GM19240 (cell line): ENCODE measurements at regions not wholly inside any gene's neighbourhood (a gene's known extent, or its start where the extent isn't known, plus 50 kb on each side); places are given as distances from the start of the nearest gene placed in this dataset.

Source experiments
- DNase-seq: peaks from one replicate; pipeline ENCODE4 v3.0.0; 2011; ENCODE audit warnings: low spot score; ENCODE audit not compliant: insufficient read length

DNA sequence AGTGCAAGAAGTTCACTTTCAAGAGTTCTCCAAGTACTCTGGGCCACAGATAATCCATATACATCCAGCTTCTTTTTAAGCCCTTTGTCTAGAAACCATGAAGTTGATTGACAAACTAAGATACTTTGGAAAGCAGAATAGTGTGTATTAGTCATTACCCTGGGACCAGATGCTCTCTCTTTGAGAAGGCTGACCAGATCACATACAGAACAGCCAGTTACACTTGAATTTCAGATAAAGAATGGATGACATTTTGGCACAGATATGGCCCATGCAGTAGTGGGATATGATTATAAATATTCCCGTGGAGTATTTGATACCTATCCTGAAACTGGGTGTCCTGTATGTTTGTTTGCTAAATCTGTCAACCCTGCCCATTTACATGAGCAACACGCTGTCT lies 414.2 kb downstream of the KLF5 start:
- no peak for DNase-seq

DNA sequence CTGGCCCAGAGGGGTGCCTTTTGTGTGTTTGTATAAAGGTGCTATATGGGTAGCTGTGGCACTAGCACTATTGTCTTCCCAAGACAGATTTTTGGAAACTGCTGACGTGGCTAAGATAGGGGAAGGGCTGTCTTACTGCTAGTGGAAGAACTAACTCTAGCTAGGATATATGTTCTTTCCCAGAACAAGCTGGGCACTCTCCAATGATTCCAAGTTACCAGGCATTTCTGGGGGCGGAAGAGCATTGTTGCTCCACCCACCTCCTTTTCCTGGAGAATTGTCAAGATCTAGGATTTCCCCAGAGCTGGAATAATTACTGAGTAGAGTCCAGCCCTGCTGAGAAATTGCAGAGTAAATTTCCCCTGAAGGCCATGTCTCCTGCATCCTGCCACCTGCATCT lies 408.3 kb downstream of the KLF5 start:
- DNase-seq: no peak

DNA sequence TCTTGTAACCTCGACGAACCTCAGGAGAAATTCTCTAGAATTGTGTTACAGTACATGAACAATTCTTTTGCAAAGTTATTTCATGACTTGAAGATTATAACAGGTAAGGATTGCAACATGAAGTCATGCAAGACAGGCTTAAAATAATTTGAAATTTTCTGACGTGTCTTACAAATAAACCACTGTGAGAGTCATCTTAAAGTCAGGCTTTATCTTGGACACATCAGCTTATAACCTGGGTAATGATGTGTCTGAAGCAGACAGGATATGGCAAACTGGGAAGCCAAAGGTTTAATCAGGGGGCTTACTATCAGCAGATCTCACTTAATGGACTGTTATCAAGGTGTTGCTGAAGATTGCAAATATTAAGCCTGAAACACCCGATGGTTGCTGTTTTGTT lies 407.8 kb downstream of the KLF5 start:
- DNase-seq: no peak

DNA sequence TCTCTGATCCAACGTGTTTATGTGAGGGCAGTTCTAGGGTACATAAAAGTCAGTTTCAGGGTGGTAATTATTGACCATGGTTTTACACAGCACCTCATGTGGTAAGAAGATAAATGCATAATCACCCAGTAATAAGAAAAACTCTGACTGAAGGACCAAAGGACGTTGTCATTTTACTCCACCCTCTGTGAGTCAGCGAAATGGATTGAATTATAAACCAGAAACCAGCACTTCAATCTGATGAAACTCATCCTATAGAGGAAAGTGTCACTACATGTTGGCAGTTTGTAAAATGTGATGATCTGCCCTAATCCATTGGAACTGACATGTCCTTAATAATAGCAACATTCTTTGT lies 406.8 kb downstream of the KLF5 start:
- DNase-seq: no peak

DNA sequence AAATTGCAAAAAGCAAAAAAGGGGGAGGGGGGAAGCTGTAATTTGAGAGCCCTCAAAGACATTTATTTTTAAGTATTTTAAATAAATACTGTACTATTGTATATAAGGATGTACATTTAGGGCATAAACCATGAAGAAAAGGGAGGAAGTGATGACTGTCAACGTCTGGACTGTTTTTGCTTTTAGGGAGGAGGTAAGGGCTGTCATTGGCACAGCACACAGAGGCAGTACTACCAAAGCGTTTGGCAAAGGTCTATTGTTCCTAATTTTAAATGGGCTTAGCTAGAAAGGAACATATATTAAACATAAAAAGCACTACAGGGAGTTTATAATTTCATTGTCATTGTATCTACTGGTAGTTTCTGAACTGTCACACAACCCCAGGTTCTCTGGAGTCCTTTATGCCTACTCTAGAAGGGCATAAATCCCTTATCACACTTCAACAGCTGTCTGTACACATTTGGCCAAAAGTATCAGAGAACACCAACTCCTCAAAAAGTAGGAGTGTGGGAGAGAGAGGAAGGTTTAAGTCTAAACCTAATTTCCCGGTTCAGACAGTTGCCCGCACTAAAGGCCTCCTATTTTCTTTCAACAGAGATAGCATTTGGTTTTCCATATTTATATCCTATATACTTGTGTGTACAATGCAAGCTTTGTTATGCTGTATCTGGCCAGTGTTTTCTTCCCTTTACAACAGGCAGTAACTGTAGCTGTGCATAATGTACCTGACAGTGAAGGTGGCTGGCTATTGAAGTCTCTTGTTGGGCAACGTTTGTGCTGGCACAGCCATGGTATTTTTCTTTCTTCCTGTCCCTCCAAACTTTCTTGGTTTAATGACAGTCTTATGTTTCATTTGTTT lies 406.2 kb downstream of the KLF5 start:
- DNase-seq: no peak

DNA sequence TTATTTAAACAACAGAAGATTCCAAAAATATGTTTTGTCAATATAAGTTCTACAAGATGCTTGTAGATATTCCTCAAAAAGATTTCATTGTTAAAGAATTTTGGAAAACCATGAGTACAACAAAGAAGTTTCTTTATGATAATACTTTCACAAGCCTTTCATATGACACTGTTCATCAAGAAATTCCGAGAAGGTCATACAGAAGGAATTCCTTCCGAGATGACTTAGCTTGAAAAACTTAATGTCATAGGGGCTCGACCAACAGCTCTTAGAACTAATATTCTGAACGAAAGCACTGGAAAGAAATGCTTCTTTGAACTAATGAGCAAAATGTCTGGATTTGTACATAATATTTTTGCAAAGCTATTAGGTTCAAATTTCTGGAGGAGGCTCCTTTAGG lies 403.4 kb downstream of the KLF5 start:
- no peak for DNase-seq

DNA sequence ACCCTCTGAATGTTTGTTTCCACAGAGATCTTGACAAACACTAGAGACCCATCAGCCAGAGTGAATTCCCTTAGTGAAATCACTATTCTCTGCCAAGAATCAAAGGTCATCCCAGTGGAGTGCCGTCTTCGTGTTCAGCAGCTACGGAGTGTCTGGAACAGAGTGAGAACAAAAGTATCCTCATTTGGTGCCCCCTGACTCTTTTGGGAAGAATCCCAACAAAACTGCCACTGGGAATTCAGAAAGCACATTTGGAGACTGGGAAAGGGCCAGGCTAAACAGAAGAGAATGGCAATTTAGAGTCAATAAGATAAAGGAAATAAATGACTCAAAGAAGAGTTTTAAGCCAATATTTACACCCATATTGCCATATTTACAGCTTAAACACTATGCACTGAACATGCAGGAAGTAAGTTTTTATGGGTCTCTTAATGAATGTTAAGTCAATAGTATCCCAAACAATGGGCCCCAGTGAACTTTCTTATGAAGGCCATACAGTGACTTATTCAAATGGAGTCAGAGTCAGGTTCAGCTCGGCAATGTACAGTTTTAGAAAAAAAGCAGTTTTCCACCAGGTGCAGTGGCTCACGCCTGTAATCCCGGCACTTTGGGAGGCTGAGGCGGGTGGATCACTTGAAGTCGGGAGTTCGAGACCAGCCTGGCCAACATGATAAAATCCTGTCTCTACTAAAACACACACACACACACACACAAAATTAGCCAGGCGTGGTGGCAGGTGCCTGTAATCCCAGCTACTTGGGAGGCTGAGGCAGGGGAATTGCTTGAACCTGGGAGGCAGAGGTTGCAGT lies 392.6 kb downstream of the KLF5 start:
- DNase-seq: no peak

DNA sequence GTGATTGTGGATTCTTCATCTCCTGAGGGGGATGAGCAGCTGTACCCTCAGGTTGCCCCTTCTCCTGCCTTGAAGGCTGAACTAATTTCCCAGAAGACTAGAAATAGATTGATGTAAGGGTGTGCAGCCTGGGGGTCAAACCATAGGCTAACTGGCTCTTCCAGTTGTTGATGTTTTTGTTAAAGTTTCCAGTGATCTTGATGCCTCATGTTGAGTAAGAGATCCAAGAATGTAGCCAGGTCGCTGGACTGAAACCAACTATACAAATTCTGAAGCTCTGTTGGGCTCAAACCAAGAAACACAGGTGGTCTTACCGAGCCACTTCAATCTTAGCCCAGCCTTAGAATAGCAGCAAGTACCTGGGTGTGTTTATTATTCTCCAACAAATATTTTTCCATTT lies 391.8 kb downstream of the KLF5 start:
- DNase-seq: no peak

DNA sequence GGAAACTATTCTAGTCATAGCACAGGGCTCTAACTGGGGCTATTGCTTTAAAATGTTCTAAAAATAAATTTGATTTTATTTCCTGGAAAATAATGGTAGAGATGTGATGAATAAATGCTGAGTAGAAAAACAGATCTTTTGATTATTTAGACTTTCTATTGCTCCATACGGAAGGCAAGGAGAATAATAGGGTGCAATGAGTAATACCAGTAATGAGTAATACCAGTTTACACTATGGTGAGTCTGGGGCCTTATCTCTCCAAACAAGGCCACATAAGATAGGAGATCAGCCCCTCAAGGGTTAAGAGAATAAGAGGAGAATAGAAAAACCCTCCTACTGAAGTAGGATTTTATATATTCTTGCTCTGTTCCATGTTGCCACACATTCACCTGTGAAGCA lies 390.4 kb downstream of the KLF5 start:
- no peak for DNase-seq

DNA sequence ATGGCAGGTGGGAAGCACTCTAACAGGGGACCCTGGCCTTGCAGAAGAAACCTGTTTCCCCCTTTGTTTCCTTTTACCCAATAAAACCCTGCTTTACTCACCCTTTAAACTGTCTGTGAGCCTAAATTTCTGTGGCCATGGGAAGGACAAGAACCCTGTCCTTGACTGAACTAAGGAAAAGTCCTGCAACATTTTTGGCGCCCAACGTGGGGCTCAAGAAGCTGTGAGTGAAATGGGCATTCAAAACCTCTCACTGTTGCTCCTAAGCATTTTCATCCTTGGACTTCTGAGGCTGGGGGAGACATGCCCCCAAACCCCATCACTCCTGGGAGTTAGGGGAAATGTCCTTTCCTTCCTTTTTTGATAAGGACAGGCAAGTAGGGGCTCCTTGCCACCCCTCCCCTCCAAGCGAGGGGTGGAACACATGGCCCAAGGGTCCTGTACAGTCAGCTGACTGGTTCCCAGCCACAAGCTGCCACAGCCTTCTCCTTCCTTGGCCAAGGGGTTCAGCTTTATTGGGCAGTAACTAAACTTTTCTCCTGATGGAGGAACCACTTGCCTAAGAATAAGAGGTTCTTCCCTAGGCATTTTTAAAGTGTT lies 381.6 kb downstream of the KLF5 start:
- DNase-seq: no peak

DNA sequence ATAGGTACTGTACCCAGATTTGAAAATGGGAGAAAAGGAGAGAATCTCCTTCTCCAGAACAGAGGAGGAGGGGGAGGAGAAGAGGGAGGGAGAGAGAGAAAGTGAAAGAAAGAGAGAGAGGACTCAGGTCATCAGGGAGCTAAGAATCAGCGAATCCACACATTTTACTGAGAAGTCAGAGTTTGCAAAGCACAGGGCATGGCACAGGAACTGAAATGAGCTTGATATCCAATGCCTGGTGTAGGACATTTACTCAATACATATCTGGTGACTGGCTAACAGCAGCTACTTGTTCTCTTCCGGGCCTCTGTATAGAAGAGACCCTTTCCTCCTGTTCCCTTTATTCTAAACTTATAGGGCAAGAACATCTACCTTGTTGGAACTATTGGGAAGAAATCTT lies 375.1 kb downstream of the KLF5 start:
- no peak for DNase-seq

DNA sequence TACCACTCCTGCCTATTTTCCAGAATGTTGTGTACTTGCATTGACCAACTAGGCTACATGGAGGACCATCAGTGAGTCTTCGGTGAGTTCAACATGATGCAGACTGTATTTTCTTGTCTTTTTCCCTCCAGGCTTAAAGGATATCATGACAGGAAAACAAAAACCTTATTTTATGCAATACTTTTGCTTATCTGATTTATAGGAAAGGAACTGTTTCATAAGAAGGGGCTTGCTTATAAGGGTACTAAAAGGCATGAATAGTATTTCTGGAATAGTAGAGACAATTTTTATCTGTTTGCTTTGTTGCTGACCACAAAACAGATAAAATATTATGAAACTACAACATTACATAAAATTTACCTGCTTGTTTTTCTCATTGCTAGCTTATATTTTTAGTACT lies 374.7 kb downstream of the KLF5 start:
- no peak for DNase-seq

DNA sequence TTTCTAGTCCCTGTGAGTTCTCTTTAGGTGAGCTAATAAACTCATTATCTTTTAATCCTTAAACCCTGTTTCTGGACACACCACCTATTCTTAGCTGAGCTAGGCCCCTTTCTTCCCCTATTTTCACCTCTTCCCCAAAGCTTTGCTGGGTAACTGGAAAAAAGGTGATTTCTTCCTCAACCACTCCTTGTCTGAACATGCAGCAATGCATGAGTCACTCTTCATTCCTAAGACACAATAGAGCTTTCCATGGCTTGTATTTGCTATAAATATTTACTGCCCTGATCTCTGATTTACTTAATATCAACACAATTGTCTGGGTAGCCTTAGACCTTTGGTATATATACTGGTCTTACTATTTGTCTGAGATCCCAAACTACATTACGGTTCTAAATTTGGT lies 370.9 kb downstream of the KLF5 start:
- DNase-seq: no peak

DNA sequence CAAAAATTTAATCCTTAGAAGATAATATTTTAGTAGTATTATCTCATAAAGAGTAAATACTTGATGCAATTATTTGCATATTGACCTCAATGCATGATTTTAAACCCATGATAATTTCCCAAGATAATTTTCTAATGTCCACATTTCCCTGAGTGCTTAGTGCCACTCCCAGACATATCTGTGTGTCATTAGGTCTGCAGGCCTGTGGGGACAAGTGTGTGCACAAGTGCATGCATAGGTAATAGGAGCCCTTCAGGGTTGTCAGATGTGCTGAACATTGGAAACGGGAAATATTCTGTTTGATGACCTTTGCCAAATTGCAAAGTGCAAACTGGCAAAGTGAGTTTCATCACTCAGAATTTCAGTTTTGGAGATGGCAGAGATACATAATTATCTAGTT lies 369.9 kb downstream of the KLF5 start:
- DNase-seq: no peak

DNA sequence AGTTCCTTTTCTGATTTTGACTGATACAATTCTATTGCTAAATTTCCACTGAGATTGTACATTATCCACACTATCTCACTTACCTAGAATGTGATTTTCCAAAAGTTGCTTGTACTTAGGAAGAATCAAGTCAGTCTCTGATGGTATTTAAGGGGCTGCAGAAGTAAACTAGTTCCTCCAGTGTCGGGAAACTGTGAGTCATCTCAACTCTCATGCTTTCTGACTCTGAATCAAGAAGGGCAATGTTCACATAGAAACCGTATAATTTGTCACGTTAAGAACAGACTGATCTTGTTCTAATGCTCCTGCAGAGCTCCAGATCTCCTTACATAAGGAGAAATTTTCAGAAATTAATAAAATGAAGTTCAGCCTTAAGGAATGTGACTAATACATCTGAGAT lies 369.3 kb downstream of the KLF5 start:
- DNase-seq: no peak

DNA sequence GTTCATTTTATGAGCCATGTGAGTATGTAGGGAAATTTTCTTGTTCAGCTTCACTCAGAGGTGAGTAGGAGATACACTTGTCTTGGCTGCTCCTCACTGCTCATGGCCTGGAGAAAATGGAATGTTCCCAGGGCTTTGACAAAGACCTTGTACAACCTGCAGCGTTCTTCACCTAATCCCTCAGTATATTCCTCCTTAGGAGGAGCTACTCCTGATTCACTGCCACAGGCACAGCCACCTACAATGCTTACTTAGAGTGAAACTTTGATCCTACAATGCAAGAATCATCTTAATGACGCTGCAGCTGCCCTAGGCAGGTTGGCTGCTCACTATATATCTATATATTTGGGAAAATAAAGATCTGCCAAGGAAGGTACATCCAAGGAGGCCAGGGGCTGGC lies 364.2 kb downstream of the KLF5 start:
- no peak for DNase-seq

DNA sequence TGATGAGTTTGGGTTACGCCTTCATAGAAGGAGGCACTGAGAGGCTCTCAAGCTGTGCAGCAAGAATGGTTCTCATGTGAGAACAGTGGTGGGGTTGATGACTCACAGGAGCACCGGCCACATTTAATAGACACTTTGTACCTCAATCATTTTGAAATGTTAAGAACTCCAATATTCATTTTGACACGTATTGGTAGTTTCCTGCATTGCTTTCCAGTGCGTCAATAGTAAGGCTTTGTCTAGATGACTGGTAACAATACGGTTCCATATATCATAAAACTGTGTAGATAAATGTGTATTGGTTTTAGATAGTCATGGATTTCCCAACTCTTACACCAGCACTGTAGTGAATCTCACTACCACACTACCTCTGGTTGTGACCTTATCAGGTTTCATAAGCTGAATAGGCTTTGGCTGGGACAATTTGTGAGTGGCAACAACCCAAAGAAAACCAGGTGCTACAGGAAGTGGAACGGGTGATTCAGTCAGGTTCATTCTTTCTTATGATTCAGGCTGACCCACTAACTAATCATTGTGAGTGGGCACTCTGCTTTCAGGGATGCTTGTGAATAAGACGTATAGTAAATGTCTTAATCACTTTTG lies 362.6 kb downstream of the KLF5 start:
- no peak for DNase-seq

DNA sequence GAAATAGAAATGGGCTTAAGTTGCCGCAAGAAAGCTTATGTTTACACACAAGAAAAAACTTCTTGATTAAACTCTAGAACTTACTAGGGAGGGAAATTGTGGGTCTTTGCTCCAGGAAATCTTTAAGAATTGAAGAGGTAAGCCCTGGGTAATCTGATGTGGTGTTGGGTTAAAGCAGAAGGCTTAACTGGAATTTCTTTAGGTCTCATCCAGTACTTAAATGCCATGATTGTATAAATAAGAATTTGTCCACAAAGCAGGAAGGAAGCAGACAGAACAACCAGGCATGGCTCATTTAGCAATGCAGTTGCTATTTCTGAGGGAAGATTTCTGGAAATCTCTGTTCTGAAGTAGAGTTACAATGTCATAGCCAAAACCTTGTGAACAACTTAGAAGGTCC lies 360.4 kb downstream of the KLF5 start:
- no peak for DNase-seq

DNA sequence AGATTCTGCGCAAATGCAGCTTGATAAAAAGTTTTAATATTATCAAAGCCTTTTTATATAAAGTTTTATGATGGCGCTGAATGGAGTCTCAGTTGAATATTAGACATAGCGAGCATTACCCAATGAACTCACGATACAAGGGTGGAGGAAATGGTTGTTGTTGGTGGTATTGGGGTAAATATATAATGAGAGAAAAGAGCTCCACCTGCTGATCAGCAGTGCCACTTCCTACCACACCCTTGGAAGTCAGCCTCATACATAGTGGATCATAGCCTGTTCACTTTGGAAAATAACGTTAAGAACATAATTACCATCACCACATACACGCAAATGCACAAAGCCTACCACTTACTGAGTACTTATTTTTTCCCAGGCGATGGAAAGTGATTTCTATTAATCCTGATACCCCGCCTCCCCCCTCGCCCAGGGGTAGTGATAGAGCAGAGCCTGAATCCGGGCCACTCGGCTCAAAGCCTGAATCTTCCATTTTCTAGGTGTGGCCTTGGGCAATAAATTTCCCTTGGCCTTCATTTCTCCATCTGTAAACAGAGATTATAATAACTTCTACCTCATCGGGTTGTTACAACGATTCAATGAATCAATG lies 358.3 kb downstream of the KLF5 start:
- DNase-seq: no peak

DNA sequence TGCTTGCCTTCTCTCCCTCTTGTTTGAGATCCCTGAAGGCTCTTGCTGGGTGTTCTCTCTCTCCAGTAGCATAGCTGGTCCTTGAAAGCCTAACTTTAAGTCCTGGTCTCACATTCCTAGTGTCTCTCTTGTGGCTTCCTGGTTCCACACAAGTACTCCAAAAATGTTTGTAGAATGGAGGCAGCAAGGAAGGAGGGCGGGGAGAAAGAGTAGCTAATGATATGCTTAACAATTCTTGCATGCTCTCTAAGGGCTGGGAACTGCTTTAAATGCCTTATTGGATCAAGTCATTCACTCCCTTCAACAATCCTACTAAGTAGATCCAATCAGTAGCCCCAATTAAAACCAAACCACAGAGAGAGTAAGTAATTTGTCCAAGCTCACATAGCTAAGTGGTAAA lies 357.3 kb downstream of the KLF5 start:
- no peak for DNase-seq

DNA sequence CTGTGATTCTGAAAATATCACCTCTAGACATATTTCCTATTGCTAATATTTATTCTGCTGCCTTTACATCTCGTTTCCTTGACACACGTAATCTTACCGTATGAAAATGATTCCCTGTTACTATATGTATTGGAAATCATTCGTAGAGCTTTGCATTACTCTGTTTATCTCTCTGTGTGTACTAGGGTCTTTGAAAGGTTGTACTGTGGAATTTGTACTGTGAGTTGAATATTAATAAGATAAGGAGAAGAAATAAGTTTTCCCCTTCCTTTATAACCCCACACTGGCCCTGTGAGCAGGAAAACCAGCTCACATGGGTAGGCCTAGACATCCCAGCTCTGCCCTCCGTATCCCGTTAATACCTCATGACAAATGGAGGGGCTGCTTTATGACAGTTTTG lies 354.9 kb downstream of the KLF5 start:
- DNase-seq: no peak

DNA sequence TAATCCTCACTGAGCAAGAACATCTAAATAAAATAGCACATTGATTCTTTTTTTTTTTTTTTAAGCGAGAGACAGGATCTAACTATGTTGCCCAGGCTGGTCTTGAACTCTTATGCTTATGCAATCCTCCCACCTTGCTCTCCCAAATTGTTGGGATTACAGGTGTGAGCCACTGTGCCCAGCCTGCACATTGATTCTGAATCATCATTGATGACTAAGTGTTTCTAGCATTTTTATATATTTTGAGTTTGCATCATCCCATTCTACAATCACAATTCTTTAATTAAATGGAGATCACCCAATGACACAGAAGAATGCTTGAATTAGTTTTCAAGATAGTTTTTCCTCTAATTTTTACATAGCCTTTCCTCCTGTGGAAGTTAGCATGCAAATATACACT lies 354.1 kb downstream of the KLF5 start:
- no peak for DNase-seq
